Bronchial epithelial cell (primary cell): ENCODE measurements at regions not wholly inside any gene's neighbourhood (a gene's known extent, or its start where the extent isn't known, plus 50 kb on each side); places are given as distances from the start of the nearest gene placed in this dataset.
"Not testable (repeated sequence)": the region's sequence is repeated elsewhere in the genome, so short reads cannot be mapped to it uniquely, and the experiment has no call there.

Source experiments
- DNase-seq: peaks from one replicate; pipeline ENCODE4 v3.0.0-alpha.2; 2010; ENCODE audit warnings: low read depth
- FAIRE-seq: peaks from 2 replicates; lab custom pipeline; 2011; peaks lifted over from hg19 to GRCh38; lab: Jason Lieb, UNC
- H3K27me3 ChIP-seq: 2 replicates; pipeline ENCODE4 v1.5.1; 2011; ENCODE audit warnings: low read length; ENCODE audit not compliant: control insufficient read depth, insufficient read depth
- H3K36me3 ChIP-seq: 2 replicates; pipeline ENCODE4 v1.5.1; 2011; ENCODE audit warnings: low read length; ENCODE audit not compliant: control insufficient read depth, insufficient read depth
- H3K4me3 ChIP-seq: 2 replicates; pipeline ENCODE4 v1.5.1; 2011; ENCODE audit warnings: mild to moderate bottlenecking, low read depth, low read length, control low read depth
- TF ChIP-seq, protein P1 (sequence below): IDR thresholded peaks from 2 replicates; pipeline ENCODE4 v1.5.1; 2011; ENCODE audit warnings: mild to moderate bottlenecking, moderate library complexity, low read length, control low read depth, inconsistent platforms; ENCODE audit not compliant: insufficient read depth, severe bottlenecking

DNA sequence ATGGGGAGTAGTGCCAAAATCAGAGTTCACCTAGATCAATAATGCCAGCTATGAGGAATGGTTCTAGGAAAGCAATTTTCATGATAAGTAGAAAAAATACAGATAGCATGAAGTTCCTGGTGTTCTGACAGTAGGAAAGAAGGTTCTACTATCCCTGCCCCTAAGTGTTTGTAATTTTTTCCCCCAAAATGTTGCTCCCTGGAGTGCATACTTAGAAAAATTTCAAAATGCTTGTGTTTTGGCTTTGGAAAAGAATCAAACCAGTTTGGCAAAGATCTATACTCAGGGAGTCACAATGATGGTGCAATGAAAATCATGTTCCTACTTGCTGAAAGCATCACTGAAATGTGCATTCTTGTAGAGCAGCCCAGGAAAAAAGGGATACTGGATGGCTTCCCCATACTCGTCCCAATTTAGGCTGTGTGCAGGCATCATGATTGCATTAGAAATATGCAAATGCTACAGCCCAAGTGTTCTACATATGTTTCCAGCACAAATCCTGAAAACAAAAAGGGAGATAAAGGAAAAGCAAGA is 74.7 kb downstream of the LPAR4 start:
- no peaks in the 10 kb centered on the region for H3K27me3 ChIP-seq
- DNase-seq (peak; percentile 16), FAIRE-seq (no peak)
- no peak overlapping the region for H3K4me3 ChIP-seq
- no peaks in the 10 kb centered on the region for H3K36me3 ChIP-seq
- TF ChIP-seq, protein P1, sequence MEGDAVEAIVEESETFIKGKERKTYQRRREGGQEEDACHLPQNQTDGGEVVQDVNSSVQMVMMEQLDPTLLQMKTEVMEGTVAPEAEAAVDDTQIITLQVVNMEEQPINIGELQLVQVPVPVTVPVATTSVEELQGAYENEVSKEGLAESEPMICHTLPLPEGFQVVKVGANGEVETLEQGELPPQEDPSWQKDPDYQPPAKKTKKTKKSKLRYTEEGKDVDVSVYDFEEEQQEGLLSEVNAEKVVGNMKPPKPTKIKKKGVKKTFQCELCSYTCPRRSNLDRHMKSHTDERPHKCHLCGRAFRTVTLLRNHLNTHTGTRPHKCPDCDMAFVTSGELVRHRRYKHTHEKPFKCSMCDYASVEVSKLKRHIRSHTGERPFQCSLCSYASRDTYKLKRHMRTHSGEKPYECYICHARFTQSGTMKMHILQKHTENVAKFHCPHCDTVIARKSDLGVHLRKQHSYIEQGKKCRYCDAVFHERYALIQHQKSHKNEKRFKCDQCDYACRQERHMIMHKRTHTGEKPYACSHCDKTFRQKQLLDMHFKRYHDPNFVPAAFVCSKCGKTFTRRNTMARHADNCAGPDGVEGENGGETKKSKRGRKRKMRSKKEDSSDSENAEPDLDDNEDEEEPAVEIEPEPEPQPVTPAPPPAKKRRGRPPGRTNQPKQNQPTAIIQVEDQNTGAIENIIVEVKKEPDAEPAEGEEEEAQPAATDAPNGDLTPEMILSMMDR, result no peak

- Histone ChIP-seq H3K4me3 (no peak overlapping the region), H3K36me3 (no peaks in the 10 kb centered on the region), H3K27me3 (no peaks in the 10 kb centered on the region)
- TF ChIP-seq, protein P1, result no peak
- DNase-seq (no peak), FAIRE-seq (no peak)
These were observed 84.0 kb downstream of the LPAR4 start for GRCh38 chrX:78831523-78831922.

GRCh38 chrX:78838709-78839108 is 91.2 kb downstream of the LPAR4 start:
- Histone ChIP-seq H3K36me3 (no peaks in the 10 kb centered on the region), H3K4me3 (no peak overlapping the region), H3K27me3 (no peaks in the 10 kb centered on the region)
- DNase-seq (no peak), FAIRE-seq (peak; percentile 13)
- TF ChIP-seq, protein P1, result no peak

- FAIRE-seq, result no peak
- H3K36me3 ChIP-seq, result no peaks in the 10 kb centered on the region
- TF ChIP-seq, protein P1, result no peak
- no peak for DNase-seq
- H3K27me3 ChIP-seq, result no peaks in the 10 kb centered on the region
- H3K4me3 ChIP-seq, result no peak overlapping the region
These were observed 92.2 kb downstream of the LPAR4 start for GRCh38 chrX:78839711-78840110.

- DNase-seq, FAIRE-seq, H3K27me3 ChIP-seq, H3K4me3 ChIP-seq, H3K36me3 ChIP-seq: not testable (repeated sequence)
These were observed 96.7 kb downstream of the LPAR4 start for GRCh38 chrX:78844218-78844617.

- H3K36me3 ChIP-seq, H3K4me3 ChIP-seq, FAIRE-seq, DNase-seq, H3K27me3 ChIP-seq: not testable (repeated sequence)
These were observed 63.9 kb upstream of the P2RY10 start for GRCh38 chrX:78881248-78881647.

DNA sequence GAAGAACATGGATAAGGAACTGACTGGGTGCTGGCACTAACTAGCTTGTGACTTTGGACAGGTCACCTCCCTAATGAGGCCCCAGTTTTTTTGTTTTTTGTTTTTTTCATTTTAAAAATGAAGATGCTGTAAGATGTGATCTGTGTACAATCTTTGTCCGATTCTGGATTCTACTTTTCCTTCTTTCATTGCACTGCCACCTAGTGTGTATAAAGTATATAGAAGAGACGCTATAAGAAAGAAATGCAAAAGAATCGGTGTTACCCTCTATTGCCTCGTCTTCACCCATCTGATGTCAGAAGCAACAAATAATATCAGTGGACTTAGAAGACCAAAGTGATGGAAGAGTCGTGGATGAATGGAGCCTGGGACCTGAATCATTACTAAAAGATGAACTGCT is 58.6 kb upstream of the P2RY10 start:
- DNase-seq, result peak; percentile 0

More for the DNA sequence above, 58.6 kb upstream of the P2RY10 start:
- H3K27me3 ChIP-seq, result no peaks in the 10 kb centered on the region
- TF ChIP-seq, protein P1, result peak; percentile 8
- no peak overlapping the region for H3K4me3 ChIP-seq
- no peak for FAIRE-seq
- no peaks in the 10 kb centered on the region for H3K36me3 ChIP-seq
